ENCODE measurements at regions not wholly inside any gene's neighbourhood (a gene's known extent, or its start where the extent isn't known, plus 50 kb on each side); places are given as distances from the start of the nearest gene placed in this dataset.

DNA sequence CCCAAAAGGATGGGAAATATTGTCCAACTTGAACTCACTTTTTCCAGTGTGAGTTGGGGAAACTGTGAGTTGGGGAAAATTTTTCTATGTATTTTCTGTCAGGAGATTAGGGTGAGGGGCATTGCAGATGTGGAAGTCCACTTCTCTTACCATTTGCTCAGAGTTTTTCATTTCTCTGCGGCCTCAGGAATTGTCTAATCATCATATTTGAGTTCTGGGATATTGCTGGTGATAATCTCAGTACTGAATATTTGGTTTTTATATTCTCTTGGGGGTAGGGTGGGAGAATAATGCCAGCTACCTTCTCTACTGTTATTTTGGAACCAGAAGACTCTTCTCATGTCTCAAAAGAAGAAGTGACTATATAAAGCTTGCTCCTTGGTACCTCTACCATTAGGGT is 141.3 kb upstream of the SLC13A1 start:
- TF ChIP-seq CTCF (IDR thresholded peaks at IDR 0.05) (no peak), EP300 (IDR thresholded peaks at IDR 0.05) (no peak), POLR2AphosphoS5 (IDR thresholded peaks at IDR 0.05) (no peak), POLR2A (IDR thresholded peaks at IDR 0.05) (no peak)
- H3K9me3 ChIP-seq: no peaks in the 10 kb centered on the region
- no peaks in the 10 kb centered on the region for H3K36me3 ChIP-seq
- H3K4me1 ChIP-seq: no peaks in the 10 kb centered on the region
- WGBS, 5 donors: 46 to 67% (median 61%) methylated on average over 1 of the region's 1 CpG
- no peak overlapping the region for H3K27ac ChIP-seq
- intact Hi-C loops (cut with DNase I; ENCODE audit: low total_unique reads): no loop called here
- H3K27me3 ChIP-seq: no peaks in the 10 kb centered on the region
- H3K4me3 ChIP-seq: no peak overlapping the region
- no peak for DNase-seq

- Histone ChIP-seq H3K9me3 (no peaks in the 10 kb centered on the region), H3K27me3 (no peaks in the 10 kb centered on the region), H3K27ac (no peak overlapping the region), H3K4me1 (no peaks in the 10 kb centered on the region), H3K36me3 (no peaks in the 10 kb centered on the region), H3K4me3 (no peak overlapping the region)
- no peak for DNase-seq
- intact Hi-C loops (cut with DNase I; ENCODE audit: low total_unique reads): no loop called here
- TF ChIP-seq POLR2A (IDR thresholded peaks at IDR 0.05) (no peak), POLR2AphosphoS5 (IDR thresholded peaks at IDR 0.05) (no peak), CTCF (IDR thresholded peaks at IDR 0.05) (no peak), EP300 (IDR thresholded peaks at IDR 0.05) (no peak)
Measured at GRCh38 chr7:123338688-123339087, 138.9 kb upstream of the SLC13A1 start.

DNA sequence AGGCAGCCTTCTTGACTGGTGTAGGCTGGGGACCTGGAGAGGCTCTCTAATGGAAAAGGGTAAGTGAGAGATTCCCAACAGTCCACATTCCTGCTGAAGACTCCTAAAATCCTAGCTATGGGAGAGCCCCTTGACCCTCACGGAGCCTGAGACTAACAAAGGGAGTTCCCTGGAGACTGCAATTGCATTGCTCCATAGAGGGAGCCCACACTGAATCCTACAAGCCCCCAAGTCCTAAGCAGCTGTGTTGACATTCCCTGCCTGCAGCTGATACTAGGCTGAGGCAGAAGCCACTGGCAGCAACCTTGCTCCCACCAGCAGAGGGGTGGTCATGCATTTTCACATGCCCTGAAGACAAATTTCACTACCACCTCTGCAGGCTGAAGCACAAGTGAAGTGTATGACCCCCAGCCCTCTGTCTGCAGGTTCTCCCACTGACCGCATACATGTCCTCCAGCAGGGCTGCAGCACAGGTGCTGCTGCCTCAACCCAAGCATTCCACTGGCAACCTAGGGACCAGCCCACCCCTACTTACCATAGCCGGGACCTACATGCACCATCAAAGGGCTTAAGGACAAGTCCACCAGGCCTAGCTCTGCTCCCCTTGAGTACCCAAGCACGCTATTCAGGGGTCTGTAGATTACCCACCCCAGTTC is 130.3 kb upstream of the SLC13A1 start:
- no peak for DNase-seq

GRCh38 chr7:123327661-123328060 is 127.9 kb upstream of the SLC13A1 start:
- Histone ChIP-seq H3K27me3 (no peaks in the 10 kb centered on the region), H3K27ac (no peak overlapping the region), H3K4me1 (no peaks in the 10 kb centered on the region), H3K9me3 (peaks cover 0 to 19% (median 9%) of the 10 kb centered on the region in 4 donors), H3K4me3 (no peak overlapping the region), H3K36me3 (no peaks in the 10 kb centered on the region)
- intact Hi-C loops (cut with DNase I; ENCODE audit: low total_unique reads): no loop called here
- no peak for DNase-seq
- WGBS, 5 donors: 71 to 89% (median 87%) methylated on average over 1 of the region's 1 CpG
- TF ChIP-seq POLR2A (IDR thresholded peaks at IDR 0.05) (no peak), CTCF (IDR thresholded peaks at IDR 0.05) (no peak)

More for the DNA sequence above, 130.3 kb upstream of the SLC13A1 start:
- no peak overlapping the region for H3K27ac ChIP-seq
- no peaks in the 10 kb centered on the region for H3K27me3 ChIP-seq
- WGBS, 5 donors: 67 to 83% (median 74%) methylated on average over 4 of the region's 4 CpGs
- peaks cover 0 to 6% (median 2%) of the 10 kb centered on the region in 4 donors for H3K9me3 ChIP-seq
- H3K36me3 ChIP-seq: no peaks in the 10 kb centered on the region
- intact Hi-C loops (cut with DNase I; ENCODE audit: low total_unique reads): no loop called here
- no peaks in the 10 kb centered on the region for H3K4me1 ChIP-seq
- no peak overlapping the region for H3K4me3 ChIP-seq
- TF ChIP-seq POLR2A (IDR thresholded peaks at IDR 0.05): no peak
- TF ChIP-seq EP300 (IDR thresholded peaks at IDR 0.05): no peak
- TF ChIP-seq POLR2AphosphoS5 (IDR thresholded peaks at IDR 0.05): no peak
- TF ChIP-seq CTCF (IDR thresholded peaks at IDR 0.05): no peak
